ENCODE measurements at regions not wholly inside any gene's neighbourhood (a gene's known extent, or its start where the extent isn't known, plus 50 kb on each side); places are given as distances from the start of the nearest gene placed in this dataset.
A peak's percentile ranks its signal among the peaks of the same experiment; 100 is the strongest.

DNA sequence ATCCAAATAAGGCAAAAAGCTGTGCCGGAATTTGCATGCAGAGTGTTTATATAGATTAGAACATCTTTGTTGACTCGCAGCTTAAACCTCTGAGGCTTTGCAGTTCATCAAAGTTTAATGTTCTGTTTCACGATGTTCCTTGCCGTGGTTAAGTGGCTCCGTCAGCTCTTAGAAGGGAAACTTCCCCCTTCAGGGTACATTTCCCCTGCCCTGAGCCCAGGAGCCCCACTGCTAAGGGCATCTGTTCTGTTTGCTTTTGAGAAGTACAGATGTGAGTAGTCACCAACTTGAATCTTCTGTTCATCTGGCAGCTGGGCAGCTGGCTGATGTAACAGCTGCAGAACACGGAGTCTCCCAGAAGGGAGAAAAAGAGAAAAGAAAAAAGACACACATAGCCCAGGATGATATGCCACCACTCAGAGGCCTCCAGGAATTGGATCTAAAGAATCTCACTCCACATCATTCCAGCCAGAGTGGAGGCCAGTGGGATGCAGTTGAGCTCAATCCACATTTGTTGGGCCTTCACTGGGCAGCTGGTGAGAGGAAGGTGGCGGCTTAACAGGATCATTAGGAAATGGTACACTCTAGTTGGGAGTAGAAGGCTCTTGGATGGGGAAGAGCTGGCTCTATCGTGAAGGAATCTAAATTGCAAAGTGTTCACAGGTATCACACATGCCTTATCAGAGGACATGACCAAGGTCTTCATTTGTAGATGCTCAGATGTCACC lies 178.7 kb upstream of the RBPJ start:
- no peak for DNase-seq

- DNase-seq = no peak
Measured at GRCh38 chr4:26144526-26145155, 176.2 kb upstream of the RBPJ start.

DNA sequence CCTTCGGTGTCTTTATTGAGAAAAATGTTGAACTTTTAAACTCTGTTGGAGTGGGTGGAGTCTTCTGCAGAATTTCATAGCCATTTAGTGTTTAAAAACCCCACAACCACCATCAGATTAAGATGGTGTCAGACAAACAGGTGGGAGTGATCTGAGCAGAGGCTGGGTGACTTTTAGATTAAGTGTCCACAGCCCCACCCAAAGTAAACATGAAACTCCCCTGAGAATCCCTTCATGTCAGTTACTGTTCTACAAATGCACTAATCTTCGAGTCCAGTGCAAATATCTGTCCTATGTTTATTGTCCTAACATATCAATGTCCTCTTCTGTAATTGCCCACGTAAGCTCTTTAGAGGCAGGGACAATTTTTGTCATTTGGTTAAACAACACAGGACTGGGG lies 175.6 kb upstream of the RBPJ start:
- DNase-seq = peak in 1 of 2 experiments; percentile 41

DNA sequence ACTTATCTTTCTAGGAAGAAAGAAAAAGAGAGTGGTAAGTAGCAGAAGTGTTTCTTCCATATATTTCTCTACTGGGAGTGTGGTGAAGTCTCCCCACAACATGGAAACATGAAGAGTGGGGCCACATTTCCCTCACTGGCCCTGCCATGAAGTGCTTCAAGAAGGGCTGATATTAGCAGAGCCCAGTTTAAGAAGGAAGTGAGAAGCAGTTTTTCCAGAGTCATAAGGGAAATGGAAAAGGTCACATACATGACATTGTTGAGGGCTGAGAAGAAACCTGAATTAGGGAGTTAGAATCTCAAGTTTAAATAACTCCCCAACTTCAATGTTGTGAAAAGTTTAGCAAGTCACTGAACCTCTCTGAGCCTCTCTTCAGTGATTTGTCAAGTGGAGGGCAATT lies 171.9 kb upstream of the RBPJ start:
- DNase-seq = no peak

DNA sequence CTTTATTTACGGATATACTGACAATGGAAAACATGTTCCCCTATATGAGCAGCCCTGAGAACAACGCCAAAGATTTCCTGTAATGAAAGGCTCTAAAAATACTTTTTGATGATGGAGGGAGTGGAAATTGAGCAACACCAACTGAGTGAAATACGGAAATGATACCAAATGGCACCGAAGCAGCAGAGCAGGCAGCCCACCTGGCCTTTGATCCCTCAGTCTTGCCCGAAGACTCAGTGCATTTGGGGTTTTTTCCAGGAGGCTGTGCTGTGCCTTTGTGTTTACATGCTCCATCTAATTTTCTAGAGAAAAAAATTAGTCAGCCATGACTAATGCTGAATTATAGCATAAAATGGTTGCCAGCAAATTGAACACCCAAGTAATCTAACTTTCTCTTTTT lies 169.9 kb upstream of the RBPJ start:
- no peak for DNase-seq

- no peak for DNase-seq
Measured at GRCh38 chr4:26151615-26152014, 169.2 kb upstream of the RBPJ start.

DNA sequence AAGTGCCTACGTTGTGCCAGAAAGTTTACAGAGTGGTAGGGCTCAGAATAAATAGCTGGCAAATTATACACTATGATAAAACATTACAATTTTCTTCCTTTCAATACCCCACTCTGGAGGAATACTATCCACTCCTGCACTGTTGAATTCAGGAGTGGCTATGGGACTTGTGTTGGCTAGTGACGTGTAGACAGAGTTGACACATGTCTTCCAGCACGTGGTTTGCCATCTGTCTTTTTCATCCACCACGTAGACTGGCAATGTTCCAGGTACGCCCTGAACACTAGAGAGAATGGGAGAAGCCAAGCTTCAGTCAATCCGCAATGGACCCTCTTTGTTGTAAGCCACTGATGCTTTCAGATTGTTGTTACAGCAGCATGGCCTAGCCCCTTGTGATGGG lies 168.8 kb upstream of the RBPJ start:
- no peak for DNase-seq

- DNase-seq = no peak
Measured at GRCh38 chr4:26157541-26157940, 163.3 kb upstream of the RBPJ start.

GRCh38 chr4:26160591-26160990 lies 160.2 kb upstream of the RBPJ start:
- DNase-seq = no peak

DNA sequence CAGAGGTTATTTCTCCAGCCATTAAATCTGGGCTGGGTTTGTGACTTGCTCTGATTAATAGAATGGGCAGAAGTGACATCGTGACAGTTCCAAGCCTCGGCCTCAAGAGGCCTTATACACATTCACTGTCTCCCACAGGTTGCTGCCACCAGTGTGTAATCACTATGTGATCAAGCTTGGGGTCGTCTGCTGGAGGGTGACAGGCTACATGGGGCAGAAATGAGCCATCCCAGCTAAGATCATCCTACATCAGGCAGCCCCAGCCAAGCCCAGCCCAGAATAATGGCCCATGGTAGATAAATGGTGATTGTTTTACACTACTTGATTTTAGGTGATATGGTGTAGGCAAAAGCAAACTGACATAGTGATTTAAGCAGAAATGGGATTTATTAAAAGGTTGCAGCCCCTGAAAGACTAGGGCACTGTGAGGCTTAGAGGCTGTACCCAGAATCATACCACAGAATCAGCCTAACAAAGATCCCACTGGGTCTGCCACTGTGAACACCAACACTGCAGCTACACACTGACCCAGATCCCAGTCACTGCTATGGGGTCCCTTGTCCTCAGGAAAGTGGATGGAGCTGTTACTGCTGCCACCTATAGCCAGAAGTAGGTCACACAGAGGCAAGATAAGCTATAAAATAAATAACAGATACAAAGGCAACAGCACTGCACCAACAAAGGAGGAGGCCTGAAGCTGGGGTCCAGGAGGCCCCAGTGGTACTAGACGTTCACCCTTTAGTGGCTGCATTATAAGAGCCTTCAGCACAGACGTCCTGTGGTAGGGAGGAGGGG lies 159.6 kb upstream of the RBPJ start:
- DNase-seq = no peak

DNA sequence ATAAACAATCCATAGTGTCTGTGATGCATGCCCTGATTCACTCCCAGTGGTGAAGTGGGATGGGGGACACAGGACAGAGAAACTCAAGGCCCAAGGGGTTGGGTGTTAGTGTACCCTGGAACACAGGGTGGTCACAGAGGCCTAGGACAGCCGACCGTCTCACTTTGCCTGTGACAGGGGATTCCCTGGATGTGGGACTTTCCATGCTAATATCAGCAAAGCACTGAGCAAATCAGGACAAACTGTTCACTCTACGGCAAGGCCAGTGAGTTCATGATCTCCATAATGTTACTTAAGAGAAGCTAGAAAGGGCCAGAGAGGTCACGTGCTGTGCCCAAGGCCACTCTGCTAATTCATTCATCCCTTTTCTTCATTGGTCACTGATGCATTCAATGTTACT lies 158.7 kb upstream of the RBPJ start:
- no peak for DNase-seq

DNA sequence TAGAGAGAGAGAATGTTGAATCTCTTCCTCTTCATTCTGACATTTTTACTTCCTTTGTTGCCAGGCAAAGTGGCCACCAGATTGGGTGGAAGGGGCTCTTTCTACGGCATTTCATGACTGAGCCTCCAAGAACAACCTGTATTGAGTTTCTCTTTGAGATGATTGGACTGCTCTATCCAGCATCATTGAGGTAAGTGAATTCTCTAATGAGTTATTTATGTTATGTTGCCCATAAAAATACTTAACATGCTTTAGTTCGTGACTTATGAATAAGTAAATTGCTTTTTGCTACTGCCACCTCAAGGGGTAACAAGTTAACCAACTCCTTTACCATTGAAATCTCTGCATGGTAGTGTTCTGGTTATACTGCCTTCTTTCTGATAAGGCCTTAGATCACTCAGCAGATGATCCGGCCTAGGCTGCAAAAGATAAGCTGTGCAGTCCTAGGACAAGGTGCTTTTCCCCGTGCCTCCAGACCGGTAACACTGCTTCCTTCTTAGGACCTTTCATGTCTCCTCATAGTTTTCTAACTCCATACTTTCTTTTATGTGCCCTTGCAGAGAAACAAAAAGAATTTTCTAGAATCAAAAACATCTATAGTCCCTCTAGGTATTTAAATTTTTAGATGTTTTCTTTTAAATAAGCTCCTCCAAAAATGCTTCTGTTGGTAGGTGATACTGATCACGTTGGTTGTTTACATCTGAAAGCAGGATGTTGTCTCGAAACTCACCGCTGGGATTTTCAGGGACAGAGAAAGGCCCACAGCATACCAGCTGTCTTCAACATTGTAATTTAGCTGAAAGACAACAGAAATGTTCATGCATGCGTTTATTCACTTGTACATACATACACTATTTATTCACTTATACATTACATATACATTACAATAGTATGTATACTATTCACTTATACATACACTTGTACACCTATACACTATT lies 157.1 kb upstream of the RBPJ start:
- DNase-seq = no peak

DNA sequence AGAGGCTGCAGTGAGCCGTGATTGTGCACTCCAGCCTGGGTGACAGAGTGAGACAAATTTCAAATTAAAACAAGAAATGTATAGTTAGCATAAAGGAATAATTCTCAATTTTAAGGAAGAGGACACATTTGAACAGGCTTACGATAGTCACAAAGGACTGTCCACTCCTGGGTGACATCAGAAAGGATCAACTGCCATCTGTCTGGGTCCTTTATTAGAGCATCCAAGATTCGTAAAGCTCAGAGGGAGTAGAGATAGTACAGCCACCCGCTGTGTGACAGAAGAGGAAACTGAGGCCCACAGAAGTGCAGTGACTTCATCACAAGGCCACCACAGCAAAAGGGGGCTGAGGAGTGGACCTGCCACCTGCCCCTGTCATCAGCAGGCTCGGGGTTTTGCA lies 149.3 kb upstream of the RBPJ start:
- no peak for DNase-seq

- no peak for DNase-seq
Measured at GRCh38 chr4:26171941-26172340, 148.9 kb upstream of the RBPJ start.

DNA sequence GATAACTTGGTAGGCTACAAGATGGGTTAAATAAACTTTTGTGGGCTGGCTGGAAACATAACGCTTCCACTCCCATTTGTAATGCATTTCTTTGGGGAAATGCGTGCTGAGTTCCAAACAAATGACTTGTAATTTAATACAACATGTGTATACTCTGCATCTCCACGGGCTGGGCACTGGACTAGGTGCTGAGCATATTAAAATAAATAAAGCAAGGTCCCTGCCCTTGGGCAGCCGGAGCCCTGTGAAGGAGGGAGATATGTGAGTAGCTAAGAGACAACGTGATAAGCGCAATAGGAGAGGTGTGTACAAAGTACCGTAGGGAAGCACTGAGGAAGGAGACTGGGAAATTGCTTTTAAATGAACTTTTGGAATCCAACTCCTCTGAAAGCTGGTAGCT lies 147.2 kb upstream of the RBPJ start:
- DNase-seq = no peak

DNA sequence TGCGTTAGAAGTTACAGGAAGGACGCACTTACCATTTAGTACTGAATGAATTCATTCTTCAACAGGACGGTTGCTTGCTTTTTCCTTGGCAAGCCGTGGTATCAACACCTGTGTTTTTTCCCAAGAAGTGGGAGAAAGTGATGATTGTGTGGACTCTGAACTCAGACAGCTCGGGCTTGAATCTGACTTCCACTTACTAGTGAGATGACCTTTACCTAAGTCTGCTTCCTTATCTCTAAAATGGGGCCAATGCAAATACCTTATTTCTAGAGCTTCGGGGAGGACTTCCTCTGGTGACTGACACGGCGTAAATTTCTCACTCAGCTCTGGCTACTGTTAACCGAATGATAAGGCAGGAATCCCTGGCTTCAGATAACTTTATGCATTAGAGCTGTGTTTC lies 146.8 kb upstream of the RBPJ start:
- no peak for DNase-seq

DNA sequence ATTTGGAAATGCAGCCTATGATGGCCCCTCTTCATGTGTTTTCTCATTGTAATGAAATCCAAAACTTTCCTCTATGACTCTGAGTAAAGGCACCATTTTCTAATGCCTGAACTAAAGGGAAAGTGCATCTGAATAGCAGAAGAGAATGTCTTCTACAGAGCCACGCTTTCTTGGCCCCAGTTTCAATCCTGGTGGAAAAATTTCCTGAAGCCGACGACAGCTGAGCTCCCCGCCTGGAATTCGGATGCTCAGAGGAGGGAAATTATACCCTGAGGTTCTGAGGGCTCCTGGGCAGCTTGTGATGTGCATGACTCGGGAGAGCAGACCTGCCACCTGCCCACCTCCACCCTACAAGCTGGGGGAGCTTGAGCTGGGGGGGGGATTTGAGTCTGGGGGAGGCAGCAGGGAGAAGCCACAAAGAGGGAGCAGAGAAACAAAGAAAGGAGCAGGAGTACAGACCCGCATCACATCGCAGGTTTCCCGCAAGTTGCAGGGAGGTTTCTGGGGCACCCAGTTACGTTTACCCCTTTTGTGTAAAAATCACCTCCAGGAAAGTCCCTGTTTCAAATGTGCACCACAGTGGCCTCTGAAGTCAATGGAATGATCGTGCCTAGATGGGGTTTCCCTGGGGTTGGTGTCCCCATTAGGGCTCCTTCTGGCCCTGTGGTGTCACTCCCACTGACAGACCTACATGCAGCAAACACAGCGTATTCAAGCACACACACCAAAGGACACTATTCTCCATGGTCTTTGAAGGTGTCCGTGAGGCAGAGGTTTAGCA lies 145.6 kb upstream of the RBPJ start:
- DNase-seq = no peak

GRCh38 chr4:26175905-26176470 lies 144.8 kb upstream of the RBPJ start:
- DNase-seq = no peak

GRCh38 chr4:26176598-26177149 lies 144.1 kb upstream of the RBPJ start:
- no peak for DNase-seq

- DNase-seq = no peak
Measured at GRCh38 chr4:26178854-26179253, 142.0 kb upstream of the RBPJ start.

GRCh38 chr4:26179316-26179760 lies 141.5 kb upstream of the RBPJ start:
- no peak for DNase-seq
